ENCODE measurements at regions not wholly inside any gene's neighbourhood (a gene's known extent, or its start where the extent isn't known, plus 50 kb on each side); places are given as distances from the start of the nearest gene placed in this dataset.

DNA sequence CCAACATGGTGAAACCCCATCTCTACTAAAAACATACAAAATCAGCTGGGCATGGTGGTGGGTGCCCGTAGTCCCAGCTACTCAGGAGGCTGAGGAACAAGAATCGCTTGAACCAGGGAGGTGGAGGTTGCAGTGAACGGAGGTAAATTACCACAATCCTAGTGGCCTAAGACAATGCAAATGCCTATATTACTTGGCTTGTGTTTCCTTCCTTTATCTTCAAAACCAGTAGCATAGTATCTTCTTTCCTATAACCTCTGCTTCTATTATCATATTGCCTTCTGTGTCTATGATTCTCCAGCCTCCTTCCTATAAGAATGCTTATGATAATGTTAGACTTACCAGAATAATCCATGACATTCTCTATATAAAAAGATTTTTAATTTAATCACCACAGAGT is 156.2 kb upstream of the RGS18 start:
- no peaks in the 10 kb centered on the region for H3K27me3 ChIP-seq
- H3K36me3 ChIP-seq, result no peaks in the 10 kb centered on the region
- no peak overlapping the region for H3K9ac ChIP-seq (ENCODE audit: low read depth in 2 of 2, low read length in 2 of 2)
- TF ChIP-seq, protein P1, sequence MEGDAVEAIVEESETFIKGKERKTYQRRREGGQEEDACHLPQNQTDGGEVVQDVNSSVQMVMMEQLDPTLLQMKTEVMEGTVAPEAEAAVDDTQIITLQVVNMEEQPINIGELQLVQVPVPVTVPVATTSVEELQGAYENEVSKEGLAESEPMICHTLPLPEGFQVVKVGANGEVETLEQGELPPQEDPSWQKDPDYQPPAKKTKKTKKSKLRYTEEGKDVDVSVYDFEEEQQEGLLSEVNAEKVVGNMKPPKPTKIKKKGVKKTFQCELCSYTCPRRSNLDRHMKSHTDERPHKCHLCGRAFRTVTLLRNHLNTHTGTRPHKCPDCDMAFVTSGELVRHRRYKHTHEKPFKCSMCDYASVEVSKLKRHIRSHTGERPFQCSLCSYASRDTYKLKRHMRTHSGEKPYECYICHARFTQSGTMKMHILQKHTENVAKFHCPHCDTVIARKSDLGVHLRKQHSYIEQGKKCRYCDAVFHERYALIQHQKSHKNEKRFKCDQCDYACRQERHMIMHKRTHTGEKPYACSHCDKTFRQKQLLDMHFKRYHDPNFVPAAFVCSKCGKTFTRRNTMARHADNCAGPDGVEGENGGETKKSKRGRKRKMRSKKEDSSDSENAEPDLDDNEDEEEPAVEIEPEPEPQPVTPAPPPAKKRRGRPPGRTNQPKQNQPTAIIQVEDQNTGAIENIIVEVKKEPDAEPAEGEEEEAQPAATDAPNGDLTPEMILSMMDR (IDR thresholded peaks at IDR 0.05), result no peak
- H3K27ac ChIP-seq, result no peak overlapping the region
- H3K4me3 ChIP-seq, result no peak overlapping the region
- no peaks in the 10 kb centered on the region for H3K9me3 ChIP-seq
- H3K4me1 ChIP-seq, result no peaks in the 10 kb centered on the region
- intact Hi-C loops (cut with DNase I), result no loop called here
- DNase-seq, result no peak

DNA sequence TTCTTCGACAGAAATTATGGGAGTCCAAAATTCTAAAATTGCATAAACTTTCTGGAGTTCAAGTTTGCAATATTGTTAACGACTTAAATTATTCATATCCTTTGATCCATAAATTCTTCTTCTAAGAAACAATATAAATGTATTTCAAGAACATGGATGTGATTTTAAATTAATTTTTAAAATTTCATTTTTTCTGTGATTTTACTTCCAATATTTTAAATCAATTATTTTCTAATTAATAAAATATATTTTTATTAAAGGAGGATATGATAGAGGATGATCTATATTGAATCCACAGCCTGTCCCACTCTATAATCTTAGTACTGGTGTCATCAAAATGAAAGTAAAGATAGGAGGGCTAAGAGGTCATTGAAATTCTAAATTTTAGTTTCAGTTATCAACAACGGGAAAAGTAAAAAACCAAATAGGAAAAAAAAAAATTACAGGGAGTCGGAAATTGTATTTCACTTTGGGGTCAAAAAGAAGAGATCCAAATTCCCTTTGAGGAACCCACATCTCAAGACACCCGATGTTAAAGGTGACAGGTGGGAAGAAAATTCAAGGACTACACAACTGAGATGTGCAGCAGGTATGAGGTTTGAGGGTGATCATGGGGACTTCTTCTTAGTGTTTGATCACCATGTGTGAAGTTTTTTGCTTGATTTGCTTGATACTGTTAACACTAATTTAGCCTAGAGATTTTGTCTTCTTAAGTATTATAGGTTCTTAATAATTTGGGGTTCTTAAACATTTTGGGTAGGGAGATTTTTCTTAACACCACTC is 154.8 kb upstream of the RGS18 start:
- Histone ChIP-seq H3K27me3 (no peaks in the 10 kb centered on the region), H3K9me3 (no peaks in the 10 kb centered on the region), H3K36me3 (no peaks in the 10 kb centered on the region), H3K9ac (ENCODE audit: low read depth in 2 of 2, low read length in 2 of 2) (no peak overlapping the region), H3K4me3 (no peak overlapping the region), H3K27ac (no peak overlapping the region), H3K4me1 (no peaks in the 10 kb centered on the region)
- no peak for DNase-seq
- TF ChIP-seq, protein P1 (IDR thresholded peaks at IDR 0.05), result no peak
- intact Hi-C loops (cut with DNase I), result no loop called here

DNA sequence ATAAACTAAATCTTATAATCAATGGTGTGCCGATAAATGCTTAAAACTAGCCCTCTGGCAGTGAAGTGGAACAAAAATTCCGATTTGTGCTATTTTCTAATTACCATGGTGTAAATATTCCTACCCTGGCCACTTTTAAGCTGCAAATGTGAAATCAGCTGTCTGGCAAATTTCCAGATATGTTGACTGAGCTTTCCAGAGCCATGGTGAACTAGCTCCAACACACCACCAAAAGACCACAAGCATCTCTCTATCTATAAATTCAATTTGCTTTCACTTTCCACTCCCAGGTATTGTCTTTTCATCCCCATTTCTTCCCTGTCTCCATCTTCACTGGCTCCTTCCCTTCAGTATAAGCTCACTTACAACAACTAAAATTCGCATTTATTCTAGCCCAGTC is 152.3 kb upstream of the RGS18 start:
- TF ChIP-seq, protein P1 (IDR thresholded peaks at IDR 0.05), result no peak
- H3K4me3 ChIP-seq, result no peak overlapping the region
- no peaks in the 10 kb centered on the region for H3K27me3 ChIP-seq
- H3K4me1 ChIP-seq, result no peaks in the 10 kb centered on the region
- no peaks in the 10 kb centered on the region for H3K9me3 ChIP-seq
- no peak for DNase-seq
- H3K27ac ChIP-seq, result no peak overlapping the region
- intact Hi-C loops (cut with DNase I), result no loop called here
- no peak overlapping the region for H3K9ac ChIP-seq (ENCODE audit: low read depth in 2 of 2, low read length in 2 of 2)
- no peaks in the 10 kb centered on the region for H3K36me3 ChIP-seq

DNA sequence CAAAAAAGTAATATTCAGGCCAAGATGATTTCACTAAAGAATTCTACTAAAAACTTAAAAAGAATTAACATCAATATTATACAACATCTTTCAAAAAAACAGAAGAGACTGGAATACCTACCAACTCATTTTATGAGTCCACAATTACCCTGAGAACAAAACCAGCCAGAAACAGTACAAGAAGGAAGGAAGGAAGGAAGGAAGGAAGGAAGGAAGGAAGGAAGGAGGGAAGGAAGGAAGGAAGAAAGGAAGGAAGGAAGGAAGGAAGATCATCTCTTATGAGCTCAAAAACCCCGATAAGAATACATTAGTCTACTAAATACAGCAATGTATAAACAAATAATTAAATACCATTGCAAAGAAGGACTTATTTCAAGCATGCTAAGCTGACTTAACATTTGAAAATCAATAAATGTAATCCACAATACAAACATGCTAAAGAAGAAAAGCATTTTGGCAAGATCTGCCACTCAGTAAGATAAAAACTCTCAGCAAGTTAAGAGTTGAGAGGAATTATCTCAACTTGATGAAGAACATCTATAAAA is 149.9 kb upstream of the RGS18 start:
- Histone ChIP-seq H3K9ac (ENCODE audit: low read depth in 2 of 2, low read length in 2 of 2) (no peak overlapping the region), H3K9me3 (no peaks in the 10 kb centered on the region), H3K27me3 (no peaks in the 10 kb centered on the region), H3K4me1 (no peaks in the 10 kb centered on the region), H3K27ac (no peak overlapping the region), H3K4me3 (no peak overlapping the region), H3K36me3 (no peaks in the 10 kb centered on the region)
- TF ChIP-seq, protein P1 (IDR thresholded peaks at IDR 0.05), result no peak
- intact Hi-C loops (cut with DNase I), result no loop called here
- no peak for DNase-seq

DNA sequence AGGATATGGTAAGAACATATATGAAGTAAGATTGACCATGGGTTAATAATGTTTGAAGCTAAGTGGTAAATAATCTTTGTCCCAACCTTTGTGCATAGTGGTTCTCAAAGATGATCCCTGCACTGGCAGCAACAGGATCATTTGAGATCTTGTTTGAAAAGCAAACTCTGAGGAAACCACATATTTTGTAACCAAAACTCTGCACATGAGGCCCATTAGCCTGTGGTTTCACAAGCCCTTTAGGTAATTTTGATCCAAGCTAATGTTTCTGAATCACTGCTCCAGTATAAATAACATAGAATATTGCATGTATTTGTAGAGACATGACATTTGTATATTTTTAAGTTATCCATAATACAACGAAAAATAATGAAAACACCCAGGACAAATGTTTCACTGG is 147.9 kb upstream of the RGS18 start:
- H3K36me3 ChIP-seq, result no peaks in the 10 kb centered on the region
- no peaks in the 10 kb centered on the region for H3K9me3 ChIP-seq
- intact Hi-C loops (cut with DNase I), result no loop called here
- TF ChIP-seq, protein P1 (IDR thresholded peaks at IDR 0.05), result no peak
- no peak overlapping the region for H3K4me3 ChIP-seq
- H3K4me1 ChIP-seq, result no peaks in the 10 kb centered on the region
- H3K9ac ChIP-seq (ENCODE audit: low read depth in 2 of 2, low read length in 2 of 2), result no peak overlapping the region
- H3K27ac ChIP-seq, result no peak overlapping the region
- no peaks in the 10 kb centered on the region for H3K27me3 ChIP-seq
- no peak for DNase-seq

Data from colonic mucosa (tissue), 4 donors.